Neural cell (in vitro differentiated cells): ENCODE measurements at regions not wholly inside any gene's neighbourhood (a gene's known extent, or its start where the extent isn't known, plus 50 kb on each side); places are given as distances from the start of the nearest gene placed in this dataset.

Experiments
- CTCF ChIP-seq: fragments of 450-650 bp; IDR thresholded peaks from 2 replicates; pipeline ENCODE4 v1.5.1; 2014; ENCODE audit warnings: antibody characterized with exemption, mild to moderate bottlenecking, moderate library complexity; ENCODE audit not compliant: poor library complexity, severe bottlenecking
- EP300 ChIP-seq: fragments of 450-650 bp; conservative IDR thresholded peaks from 2 replicates; pipeline ENCODE4 v1.6.1; 2014; ENCODE audit warnings: antibody characterized with exemption, mild to moderate bottlenecking, moderate library complexity; ENCODE audit not compliant: poor library complexity, severe bottlenecking
- EZH2 ChIP-seq: fragments of 200-600, 300-800 bp; shearing (Covaris generic), sonication (generic); IDR thresholded peaks from 2 replicates; pipeline ENCODE4 v1.6.1; 2014; ENCODE audit warnings: antibody characterized with exemption, low read length, borderline replicate concordance, mild to moderate bottlenecking; ENCODE audit not compliant: insufficient read depth, poor library complexity, severe bottlenecking
- MXI1 ChIP-seq: fragments of 450-650 bp; conservative IDR thresholded peaks from 2 replicates; pipeline ENCODE4 v1.6.1; 2014; ENCODE audit warnings: antibody characterized with exemption, mild to moderate bottlenecking; ENCODE audit not compliant: poor library complexity, severe bottlenecking
- POLR2AphosphoS5 ChIP-seq: IDR thresholded peaks from 2 replicates; pipeline ENCODE4 v1.6.1; 2012
- RAD21 ChIP-seq: fragments of 450-650 bp; conservative IDR thresholded peaks from 2 replicates; pipeline ENCODE4 v1.6.1; 2014; ENCODE audit warnings: antibody characterized with exemption, mild to moderate bottlenecking, moderate library complexity
- REST ChIP-seq: IDR thresholded peaks from 2 replicates; pipeline ENCODE4 v1.6.1; 2012; ENCODE audit warnings: borderline replicate concordance
- TAF1 ChIP-seq: IDR thresholded peaks from 2 replicates; pipeline ENCODE4 v1.6.1; 2012; ENCODE audit warnings: low read depth

GRCh38 chr11:93034031-93034722 is 64.7 kb downstream of the MTNR1B start:
- TF ChIP-seq CTCF (no peak), POLR2AphosphoS5 (no peak), REST (no peak), EZH2 (no peak), EP300 (no peak), RAD21 (no peak), TAF1 (no peak), MXI1 (no peak)
